SKM-1 treated with dmso at 0.1 percent for 144 hours (cell line): ENCODE measurements at regions not wholly inside any gene's neighbourhood (a gene's known extent, or its start where the extent isn't known, plus 50 kb on each side); places are given as distances from the start of the nearest gene placed in this dataset.
"Not testable (repeated sequence)": the region's sequence is repeated elsewhere in the genome, so short reads cannot be mapped to it uniquely, and the experiment has no call there.

Experiments
- DNase-seq: peaks from one replicate; lab custom pipeline; 2025; ENCODE audit not compliant: unreplicated experiment; lab: John Stamatoyannopoulos, UW

GRCh38 chr1:81738875-81739274 lies 61.9 kb upstream of the ADGRL2 start:
- no peak for DNase-seq

DNA sequence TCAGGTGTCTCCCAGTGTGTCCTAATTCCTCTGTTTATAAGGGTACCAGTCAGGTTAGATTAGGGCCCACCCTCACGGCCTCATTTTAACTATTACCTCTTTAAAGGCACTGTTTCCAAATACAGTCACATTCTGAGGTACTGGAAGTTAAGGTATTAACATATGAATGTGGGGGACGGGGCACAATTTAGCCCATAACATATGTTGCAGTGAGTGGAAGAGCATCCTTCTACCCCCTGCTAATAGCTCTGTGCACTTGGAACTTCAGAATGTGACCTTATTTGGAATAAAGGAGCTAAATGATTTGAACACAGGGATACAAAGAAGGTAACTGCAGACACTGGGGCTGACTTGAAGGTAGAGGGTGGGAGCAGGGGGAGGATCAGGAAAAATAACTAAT lies 67.3 kb upstream of the ADGRL2 start:
- no peak for DNase-seq

GRCh38 chr1:81731989-81732388 lies 68.7 kb upstream of the ADGRL2 start:
- no peak for DNase-seq

GRCh38 chr1:81730881-81731280 lies 69.9 kb upstream of the ADGRL2 start:
- DNase-seq, result no peak

DNA sequence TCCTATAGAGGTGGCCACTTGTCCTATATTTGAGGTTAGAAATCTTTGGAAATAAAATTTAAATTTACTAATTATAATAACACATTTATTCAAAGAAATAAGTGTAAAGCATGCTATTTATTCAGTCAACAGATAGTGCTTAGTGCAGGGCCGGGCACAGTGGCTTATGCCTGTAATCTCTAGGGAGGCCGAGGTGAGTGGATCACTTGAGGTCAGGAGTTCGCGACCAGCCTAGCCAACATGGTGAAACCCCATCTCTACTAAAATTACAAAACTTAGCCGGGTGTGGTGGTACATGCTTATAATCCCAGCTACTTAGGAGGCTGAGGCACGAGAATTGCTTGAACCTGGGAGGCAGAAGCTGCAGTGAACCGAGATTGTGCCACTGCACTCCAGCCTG lies 70.4 kb upstream of the ADGRL2 start:
- not testable (repeated sequence) for DNase-seq

- DNase-seq, result no peak
These were observed 70.9 kb upstream of the ADGRL2 start for GRCh38 chr1:81729818-81730217.

- no peak for DNase-seq
These were observed 71.5 kb upstream of the ADGRL2 start for GRCh38 chr1:81729239-81729638.

GRCh38 chr1:81725823-81726222 lies 74.9 kb upstream of the ADGRL2 start:
- no peak for DNase-seq

GRCh38 chr1:81722631-81723328 lies 78.0 kb upstream of the ADGRL2 start:
- DNase-seq, result not testable (repeated sequence)

- DNase-seq, result not testable (repeated sequence)
These were observed 80.5 kb upstream of the ADGRL2 start for GRCh38 chr1:81720256-81720655.

GRCh38 chr1:81717230-81717629 lies 83.5 kb upstream of the ADGRL2 start:
- DNase-seq, result no peak

GRCh38 chr1:81715391-81715790 lies 85.3 kb upstream of the ADGRL2 start:
- DNase-seq, result no peak

GRCh38 chr1:81714636-81715035 lies 86.1 kb upstream of the ADGRL2 start:
- no peak for DNase-seq

- DNase-seq, result no peak
These were observed 88.3 kb upstream of the ADGRL2 start for GRCh38 chr1:81712425-81712824.

- no peak for DNase-seq
These were observed 89.9 kb upstream of the ADGRL2 start for GRCh38 chr1:81710857-81711256.

DNA sequence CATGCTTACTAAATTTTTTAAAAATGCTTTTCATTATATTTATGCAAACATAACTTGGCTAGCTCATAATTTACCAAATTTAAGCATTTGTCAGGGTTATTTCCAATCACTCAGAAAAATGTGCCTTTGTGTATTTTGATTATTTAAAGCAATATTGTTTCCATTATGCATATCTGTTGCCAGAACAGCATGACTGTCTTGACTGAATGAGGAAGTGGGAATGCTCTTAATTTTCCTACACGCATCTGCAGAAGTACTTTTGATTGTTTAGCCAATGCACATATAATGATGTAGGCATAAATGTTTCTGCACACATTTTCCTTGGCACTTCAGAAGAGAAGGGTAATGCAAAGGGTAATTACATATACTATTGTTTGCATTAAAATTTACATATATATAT lies 92.5 kb upstream of the ADGRL2 start:
- DNase-seq, result no peak

DNA sequence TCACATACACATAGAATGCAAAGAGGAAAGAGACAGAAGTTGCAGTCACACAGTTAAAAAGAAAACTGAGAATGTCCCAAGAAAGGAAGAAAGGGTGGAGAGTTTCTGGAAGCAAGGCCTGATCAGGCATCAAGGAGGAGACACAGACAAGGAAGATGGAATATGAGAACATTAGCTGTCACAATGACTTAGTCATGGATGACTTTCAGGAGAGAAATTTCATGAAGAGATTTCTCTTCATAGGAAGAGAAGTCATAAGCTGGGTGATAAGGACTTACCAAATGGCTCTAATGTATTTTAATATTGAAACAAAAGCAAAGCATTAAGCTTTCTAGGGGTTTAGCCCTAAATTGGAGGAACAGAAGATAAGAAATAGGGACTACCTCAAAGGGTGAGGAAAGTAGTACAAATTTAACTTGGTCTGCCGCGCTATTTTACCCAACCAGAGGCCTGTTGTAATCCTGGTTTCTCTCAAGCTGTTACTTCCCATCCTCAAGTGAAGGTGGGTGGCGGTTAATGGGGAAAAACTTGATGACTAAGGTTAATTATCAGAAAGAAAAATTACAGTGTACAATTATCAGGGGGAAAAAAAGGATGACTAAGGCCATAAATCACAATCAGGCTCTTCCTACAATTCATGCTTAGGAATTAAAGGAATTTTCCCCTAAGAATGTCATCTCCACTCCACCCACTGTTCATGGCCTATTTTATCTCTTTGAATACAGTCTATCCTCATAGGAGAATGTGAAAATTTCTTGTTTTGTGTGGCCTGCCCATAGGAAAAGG lies 93.9 kb upstream of the ADGRL2 start:
- no peak for DNase-seq

DNA sequence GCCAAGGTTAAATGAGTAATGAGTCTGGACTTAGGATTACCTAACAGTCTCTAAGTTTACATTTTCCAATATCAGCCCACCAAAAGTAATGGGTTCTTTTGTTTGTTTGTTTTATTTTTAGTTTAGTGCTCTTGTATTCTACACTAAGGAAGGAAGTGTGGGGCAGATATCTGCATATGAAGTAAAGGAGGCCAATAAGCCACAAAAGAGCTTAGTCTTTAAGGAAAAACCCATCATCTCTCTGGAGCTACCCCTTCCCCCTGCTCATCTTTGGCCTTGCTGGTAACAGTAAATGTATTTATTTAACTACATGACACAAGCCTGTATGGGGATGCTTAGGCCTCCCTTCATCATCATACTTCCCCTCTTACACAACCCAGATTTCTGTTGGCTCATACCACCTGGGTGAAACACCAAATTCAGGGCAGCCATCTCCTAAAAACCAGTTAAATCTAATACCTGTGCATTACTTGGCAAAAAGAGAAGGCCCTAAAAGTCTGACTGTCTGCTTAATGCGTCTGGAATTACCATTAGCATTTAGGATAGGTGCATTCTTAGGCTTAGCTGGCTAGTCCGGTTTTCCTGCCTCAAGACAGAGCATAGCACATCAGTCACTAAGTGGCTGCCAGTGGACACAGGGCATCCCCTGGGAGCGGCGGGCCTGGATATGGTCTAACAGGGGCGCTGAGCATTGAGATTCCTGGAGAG lies 96.8 kb upstream of the ADGRL2 start:
- no peak for DNase-seq

DNA sequence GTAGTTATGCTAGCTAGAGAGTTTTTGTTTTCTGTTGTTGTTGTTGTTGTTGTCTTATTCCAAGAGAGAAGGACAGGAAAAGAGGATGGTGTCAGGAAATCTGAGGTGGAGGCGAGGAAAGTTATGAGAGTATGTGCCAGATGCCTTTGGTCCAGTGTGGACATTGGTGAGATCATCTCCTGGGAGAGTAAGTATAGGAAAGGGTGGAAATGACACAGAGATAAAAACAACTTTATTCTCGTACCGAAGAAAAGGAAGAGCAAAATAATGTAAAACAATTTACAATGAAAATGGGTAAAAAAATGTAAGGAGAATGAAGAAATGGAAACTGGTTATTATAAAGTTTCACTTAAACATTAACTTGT lies 97.4 kb upstream of the ADGRL2 start:
- no peak for DNase-seq

DNA sequence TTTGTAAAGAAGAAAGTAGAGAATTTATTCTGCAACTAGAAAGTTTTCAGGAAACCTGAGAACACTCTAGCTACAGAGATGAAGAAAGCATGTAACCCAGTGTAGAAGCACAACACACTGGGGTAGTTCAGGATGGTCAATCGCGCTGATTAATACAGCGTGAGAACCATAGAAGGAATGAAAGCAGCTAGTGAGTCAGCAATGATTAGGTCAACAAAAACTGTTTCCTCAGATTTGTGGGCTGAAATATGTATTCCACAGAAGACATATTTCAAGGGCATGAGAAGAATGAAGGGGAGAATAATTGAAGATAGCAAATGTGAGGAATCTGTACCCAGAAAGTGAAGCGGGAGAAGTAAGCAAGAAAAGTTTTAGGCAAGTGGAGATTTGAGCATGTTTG lies 97.8 kb upstream of the ADGRL2 start:
- no peak for DNase-seq

GRCh38 chr1:81702079-81702715 lies 98.5 kb upstream of the ADGRL2 start:
- no peak for DNase-seq
